ENCODE measurements at regions not wholly inside any gene's neighbourhood (a gene's known extent, or its start where the extent isn't known, plus 50 kb on each side); places are given as distances from the start of the nearest gene placed in this dataset.

GRCh38 chr5:20683241-20683940 is 695.4 kb upstream of the CDH18 start:
- H3K36me3 Mint-ChIP-seq (ENCODE audit: insufficient read depth) = no peaks in the 10 kb centered on the region
- H3K9me3 Mint-ChIP-seq (ENCODE audit: low read depth) = no peaks in the 10 kb centered on the region
- no peaks in the 10 kb centered on the region for H3K27me3 Mint-ChIP-seq
- H3K4me1 Mint-ChIP-seq (ENCODE audit: low read depth) = peaks cover 15% of the 10 kb centered on the region
- peak overlapping the region; percentile 4 for H3K27ac Mint-ChIP-seq
- no peak for TF ChIP-seq CTCF (IDR thresholded peaks at IDR 0.05; ENCODE audit: unreplicated experiment)
- no peak overlapping the region for H3K4me3 Mint-ChIP-seq (ENCODE audit: low read depth)
- DNase-seq (ENCODE audit: low spot score, unreplicated experiment) = no peak

GRCh38 chr5:20680718-20681302 is 692.8 kb upstream of the CDH18 start:
- Mint-ChIP-seq H3K27me3 (no peaks in the 10 kb centered on the region), H3K27ac (peak overlapping the region; percentile 96), H3K4me3 (ENCODE audit: low read depth) (peak overlapping the region; percentile 56), H3K4me1 (ENCODE audit: low read depth) (peaks cover 15% of the 10 kb centered on the region), H3K36me3 (ENCODE audit: insufficient read depth) (no peaks in the 10 kb centered on the region), H3K9me3 (ENCODE audit: low read depth) (no peaks in the 10 kb centered on the region)
- TF ChIP-seq CTCF (IDR thresholded peaks at IDR 0.05; ENCODE audit: unreplicated experiment) = peak; percentile 15
- no peak for DNase-seq (ENCODE audit: low spot score, unreplicated experiment)

GRCh38 chr5:20678814-20679298 is 690.9 kb upstream of the CDH18 start:
- Mint-ChIP-seq H3K9me3 (ENCODE audit: low read depth) (peaks cover 3% of the 10 kb centered on the region), H3K4me1 (ENCODE audit: low read depth) (peaks cover 15% of the 10 kb centered on the region), H3K27me3 (no peaks in the 10 kb centered on the region), H3K36me3 (ENCODE audit: insufficient read depth) (no peaks in the 10 kb centered on the region), H3K27ac (no peak overlapping the region), H3K4me3 (ENCODE audit: low read depth) (no peak overlapping the region)
- TF ChIP-seq CTCF (IDR thresholded peaks at IDR 0.05; ENCODE audit: unreplicated experiment) = no peak
- DNase-seq (ENCODE audit: low spot score, unreplicated experiment) = no peak

GRCh38 chr5:20678386-20678785 is 690.4 kb upstream of the CDH18 start:
- Mint-ChIP-seq H3K4me3 (ENCODE audit: low read depth) (no peak overlapping the region), H3K36me3 (ENCODE audit: insufficient read depth) (no peaks in the 10 kb centered on the region), H3K27me3 (no peaks in the 10 kb centered on the region), H3K27ac (no peak overlapping the region), H3K9me3 (ENCODE audit: low read depth) (peaks cover 3% of the 10 kb centered on the region), H3K4me1 (ENCODE audit: low read depth) (peaks cover 15% of the 10 kb centered on the region)
- no peak for DNase-seq (ENCODE audit: low spot score, unreplicated experiment)
- TF ChIP-seq CTCF (IDR thresholded peaks at IDR 0.05; ENCODE audit: unreplicated experiment) = no peak

- TF ChIP-seq CTCF (IDR thresholded peaks at IDR 0.05; ENCODE audit: unreplicated experiment) = no peak
- Mint-ChIP-seq H3K36me3 (ENCODE audit: insufficient read depth) (no peaks in the 10 kb centered on the region), H3K27me3 (no peaks in the 10 kb centered on the region), H3K9me3 (ENCODE audit: low read depth) (peaks cover 2% of the 10 kb centered on the region), H3K4me3 (ENCODE audit: low read depth) (no peak overlapping the region), H3K27ac (no peak overlapping the region), H3K4me1 (ENCODE audit: low read depth) (no peaks in the 10 kb centered on the region)
- no peak for DNase-seq (ENCODE audit: low spot score, unreplicated experiment)
Observed at GRCh38 chr5:20660588-20660987, 672.6 kb upstream of the CDH18 start.

Measured in progenitor cell of endocrine pancreas (in vitro differentiated cells).